OCI-LY3 (cell line): ENCODE measurements at regions not wholly inside any gene's neighbourhood (a gene's known extent, or its start where the extent isn't known, plus 50 kb on each side); places are given as distances from the start of the nearest gene placed in this dataset.

ENCODE experiments used
- H2AFZ ChIP-seq: fragments of 200-600, 300-600 bp; shearing (Covaris generic); 2 replicates; pipeline ENCODE4 v1.6.0; 2014; ENCODE audit warnings: antibody characterized with exemption, low read depth, low read length
- H3K27ac ChIP-seq: fragments of 200-600, 300-600 bp; sonication (generic); 2 replicates; pipeline ENCODE4 v1.5.1; 2014; ENCODE audit warnings: mild to moderate bottlenecking, low read length, moderate library complexity, mixed read lengths
- H3K27me3 ChIP-seq: fragments of 200-600, 300-600 bp; sonication (generic); 2 replicates; pipeline ENCODE4 v1.6.1; 2014; ENCODE audit warnings: low read depth, low read length, mixed read lengths
- H3K36me3 ChIP-seq: fragments of 200-600, 300-600 bp; sonication (generic); replicated peaks from 2 replicates; pipeline ENCODE3; 2014; ENCODE audit warnings: low read depth, low read length, mixed read lengths
- H3K4me1 ChIP-seq: fragments of 300-600, 200-600 bp; sonication (generic); 2 replicates; pipeline ENCODE4 v1.6.1; 2014; ENCODE audit warnings: low read length, mixed read lengths
- H3K4me2 ChIP-seq: fragments of 200-600, 300-600 bp; sonication (generic); 2 replicates; pipeline ENCODE4 v1.6.1; 2014; ENCODE audit warnings: low read length, mixed read lengths
- H3K4me3 ChIP-seq: fragments of 300-600, 200-600 bp; sonication (generic); 2 replicates; pipeline ENCODE4 v1.5.1; 2014; ENCODE audit warnings: antibody characterized with exemption, mild to moderate bottlenecking, low read length, moderate library complexity
- H3K79me2 ChIP-seq: fragments of 300-600, 200-600 bp; shearing (Covaris generic); 2 replicates; pipeline ENCODE4 v1.6.1; 2014; ENCODE audit warnings: mild to moderate bottlenecking, low read length, mixed read lengths
- H3K9ac ChIP-seq: fragments of 300-600, 200-600 bp; shearing (Covaris generic); 2 replicates; pipeline ENCODE4 v1.6.0; 2014; ENCODE audit warnings: mild to moderate bottlenecking, low read length, moderate library complexity
- H3K9me3 ChIP-seq: fragments of 200-600, 300-600 bp; shearing (Covaris generic); 2 replicates; pipeline ENCODE4 v1.6.1; 2014; ENCODE audit warnings: low read length, mixed read lengths; ENCODE audit not compliant: insufficient read depth
- H4K20me1 ChIP-seq: fragments of 200-600, 300-600 bp; sonication (generic); 2 replicates; pipeline ENCODE4 v1.6.1; 2016; ENCODE audit warnings: low read length, mixed read lengths; ENCODE audit not compliant: insufficient read depth
- EZH2phosphoT487 ChIP-seq: fragments of 200-600 bp; shearing (Covaris generic); IDR thresholded peaks from 2 replicates; pipeline ENCODE4 v1.6.1; 2018; ENCODE audit warnings: antibody characterized with exemption, mixed run types, low read depth
- TF ChIP-seq, protein P1 (sequence below): fragments of 200-600, 300-600 bp; sonication (generic); IDR thresholded peaks from 2 replicates; pipeline ENCODE4 v1.5.1; 2014; ENCODE audit warnings: antibody characterized with exemption, low read length, low read depth

DNA sequence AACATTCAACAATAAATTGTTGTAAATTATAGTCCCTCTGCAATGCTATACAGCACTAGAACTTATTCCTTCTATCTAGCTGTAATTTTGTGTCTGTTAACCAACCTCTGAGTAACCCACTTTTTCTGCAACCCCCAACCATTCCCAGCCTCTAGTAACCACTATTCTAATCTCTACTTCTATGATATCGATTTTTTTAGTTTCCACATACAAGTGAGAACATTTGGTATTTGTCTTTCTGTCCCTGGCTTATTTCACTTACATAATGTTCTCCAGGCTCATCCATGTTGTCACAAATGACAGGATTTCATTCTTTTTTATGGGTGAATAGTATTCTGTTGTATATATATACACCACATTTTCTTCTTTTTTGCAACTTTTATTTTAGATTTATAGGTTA, 147.6 kb downstream of the MAIP1 start:
- H4K20me1 ChIP-seq, result no peaks in the 10 kb centered on the region
- no peak overlapping the region for H3K4me3 ChIP-seq
- H3K4me1 ChIP-seq, result no peaks in the 10 kb centered on the region
- H3K36me3 ChIP-seq, result no peaks in the 10 kb centered on the region
- H3K9me3 ChIP-seq, result no peaks in the 10 kb centered on the region
- H3K79me2 ChIP-seq, result no peaks in the 10 kb centered on the region
- no peak overlapping the region for H3K27ac ChIP-seq
- TF ChIP-seq, protein P1, sequence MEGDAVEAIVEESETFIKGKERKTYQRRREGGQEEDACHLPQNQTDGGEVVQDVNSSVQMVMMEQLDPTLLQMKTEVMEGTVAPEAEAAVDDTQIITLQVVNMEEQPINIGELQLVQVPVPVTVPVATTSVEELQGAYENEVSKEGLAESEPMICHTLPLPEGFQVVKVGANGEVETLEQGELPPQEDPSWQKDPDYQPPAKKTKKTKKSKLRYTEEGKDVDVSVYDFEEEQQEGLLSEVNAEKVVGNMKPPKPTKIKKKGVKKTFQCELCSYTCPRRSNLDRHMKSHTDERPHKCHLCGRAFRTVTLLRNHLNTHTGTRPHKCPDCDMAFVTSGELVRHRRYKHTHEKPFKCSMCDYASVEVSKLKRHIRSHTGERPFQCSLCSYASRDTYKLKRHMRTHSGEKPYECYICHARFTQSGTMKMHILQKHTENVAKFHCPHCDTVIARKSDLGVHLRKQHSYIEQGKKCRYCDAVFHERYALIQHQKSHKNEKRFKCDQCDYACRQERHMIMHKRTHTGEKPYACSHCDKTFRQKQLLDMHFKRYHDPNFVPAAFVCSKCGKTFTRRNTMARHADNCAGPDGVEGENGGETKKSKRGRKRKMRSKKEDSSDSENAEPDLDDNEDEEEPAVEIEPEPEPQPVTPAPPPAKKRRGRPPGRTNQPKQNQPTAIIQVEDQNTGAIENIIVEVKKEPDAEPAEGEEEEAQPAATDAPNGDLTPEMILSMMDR, result no peak
- no peak for TF ChIP-seq EZH2phosphoT487
- H3K4me2 ChIP-seq, result no peak overlapping the region
- no peaks in the 10 kb centered on the region for H3K27me3 ChIP-seq
- H2AFZ ChIP-seq, result no peak overlapping the region
- H3K9ac ChIP-seq, result no peak overlapping the region

DNA sequence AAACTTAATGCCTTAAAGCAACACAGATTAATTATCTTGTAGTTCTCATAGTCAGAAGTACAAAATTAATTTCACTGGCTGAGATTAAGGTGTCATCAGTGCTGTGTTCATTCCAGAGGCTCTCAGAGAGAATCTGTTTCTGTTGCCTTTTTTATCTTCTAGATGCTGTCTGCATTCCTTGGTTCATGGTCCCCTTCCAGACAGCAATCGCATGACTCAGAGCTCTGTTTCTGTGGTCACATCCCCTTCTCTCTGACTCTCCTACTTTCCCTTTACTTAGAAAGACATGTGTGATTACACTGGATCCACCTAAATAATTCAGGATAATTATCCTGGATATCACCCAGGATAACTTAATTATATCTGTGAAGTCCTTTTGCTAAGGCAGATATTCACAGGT, 148.6 kb downstream of the MAIP1 start:
- Histone ChIP-seq H3K36me3 (no peaks in the 10 kb centered on the region), H3K4me1 (no peaks in the 10 kb centered on the region), H3K4me2 (no peak overlapping the region), H3K4me3 (no peak overlapping the region), H3K9ac (no peak overlapping the region), H3K27me3 (no peaks in the 10 kb centered on the region), H3K27ac (no peak overlapping the region), H3K9me3 (no peaks in the 10 kb centered on the region), H4K20me1 (no peaks in the 10 kb centered on the region), H3K79me2 (no peaks in the 10 kb centered on the region), H2AFZ (no peak overlapping the region)
- TF ChIP-seq, protein P1, result no peak
- TF ChIP-seq EZH2phosphoT487, result no peak

DNA sequence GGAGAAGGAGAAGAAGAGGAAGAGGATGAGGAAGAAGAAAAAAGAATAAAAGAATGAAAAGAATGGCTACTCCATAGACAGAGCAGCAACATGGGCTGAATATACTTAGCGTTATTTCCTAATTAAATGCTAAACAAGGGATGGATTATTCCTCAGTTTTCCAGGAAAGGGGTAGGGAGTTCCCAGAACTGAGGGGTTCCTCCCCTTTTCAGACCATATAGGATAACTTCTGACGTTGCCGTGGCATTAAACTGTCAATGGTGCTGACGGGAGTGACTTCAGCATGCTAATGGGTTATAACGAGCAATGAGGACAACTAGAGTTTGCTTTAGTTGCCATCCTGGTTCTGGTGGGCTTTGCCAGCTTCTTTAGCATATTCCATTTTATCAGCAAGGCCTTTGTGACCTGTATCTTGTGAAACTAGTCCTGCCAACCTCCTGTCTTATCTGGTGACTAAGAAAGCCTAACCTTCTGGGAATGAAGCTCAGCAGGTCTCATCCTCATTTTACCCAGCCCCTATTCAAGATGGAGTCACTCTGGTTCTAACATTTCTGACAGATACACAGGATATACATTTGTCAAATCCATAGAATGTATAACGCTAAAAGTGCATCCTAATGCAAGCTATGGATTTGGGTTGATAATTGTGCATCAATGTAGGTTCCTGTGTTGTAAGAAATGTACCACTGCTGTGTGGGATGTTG, 152.3 kb downstream of the MAIP1 start:
- no peaks in the 10 kb centered on the region for H4K20me1 ChIP-seq

DNA sequence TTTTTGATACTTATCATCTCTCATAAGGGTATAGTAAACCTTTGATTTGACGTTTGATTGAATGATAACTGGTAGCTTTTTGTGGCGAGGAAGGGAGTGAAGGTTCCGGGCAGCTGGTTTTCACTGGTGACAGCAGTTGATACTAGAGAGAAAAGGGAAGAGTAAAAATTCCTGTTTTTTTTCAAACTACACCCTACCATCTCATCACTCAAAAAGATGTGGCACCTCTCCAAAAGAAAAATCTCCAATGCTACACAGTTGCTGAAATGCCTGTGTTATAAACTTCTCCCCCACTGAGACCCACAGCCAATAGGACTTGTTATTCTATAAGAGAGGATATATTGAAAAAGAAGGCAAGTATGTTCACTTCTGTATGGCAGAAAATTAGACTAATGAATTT, 154.0 kb downstream of the MAIP1 start:
- H3K4me3 ChIP-seq, result no peak overlapping the region
- H3K9ac ChIP-seq, result no peak overlapping the region
- no peak overlapping the region for H3K27ac ChIP-seq
- H2AFZ ChIP-seq, result no peak overlapping the region
- H3K9me3 ChIP-seq, result no peaks in the 10 kb centered on the region
- no peak for TF ChIP-seq EZH2phosphoT487
- TF ChIP-seq, protein P1, result no peak
- no peak overlapping the region for H3K4me2 ChIP-seq
- no peaks in the 10 kb centered on the region for H4K20me1 ChIP-seq
- H3K4me1 ChIP-seq, result no peaks in the 10 kb centered on the region
- H3K27me3 ChIP-seq, result no peaks in the 10 kb centered on the region
- no peaks in the 10 kb centered on the region for H3K79me2 ChIP-seq
- H3K36me3 ChIP-seq, result no peaks in the 10 kb centered on the region

More for the DNA sequence above, 152.3 kb downstream of the MAIP1 start:
- TF ChIP-seq, protein P1, result no peak
- TF ChIP-seq EZH2phosphoT487, result no peak
- H3K36me3 ChIP-seq, result no peaks in the 10 kb centered on the region
- H3K27me3 ChIP-seq, result no peaks in the 10 kb centered on the region
- H3K27ac ChIP-seq, result no peak overlapping the region
- H3K4me2 ChIP-seq, result no peak overlapping the region
- no peak overlapping the region for H2AFZ ChIP-seq
- no peak overlapping the region for H3K4me3 ChIP-seq
- no peaks in the 10 kb centered on the region for H3K9me3 ChIP-seq
- H3K79me2 ChIP-seq, result no peaks in the 10 kb centered on the region
- no peak overlapping the region for H3K9ac ChIP-seq
- H3K4me1 ChIP-seq, result no peaks in the 10 kb centered on the region
